ENCODE measurements at regions not wholly inside any gene's neighbourhood (a gene's known extent, or its start where the extent isn't known, plus 50 kb on each side); places are given as distances from the start of the nearest gene placed in this dataset.

- TF ChIP-seq, protein P1, sequence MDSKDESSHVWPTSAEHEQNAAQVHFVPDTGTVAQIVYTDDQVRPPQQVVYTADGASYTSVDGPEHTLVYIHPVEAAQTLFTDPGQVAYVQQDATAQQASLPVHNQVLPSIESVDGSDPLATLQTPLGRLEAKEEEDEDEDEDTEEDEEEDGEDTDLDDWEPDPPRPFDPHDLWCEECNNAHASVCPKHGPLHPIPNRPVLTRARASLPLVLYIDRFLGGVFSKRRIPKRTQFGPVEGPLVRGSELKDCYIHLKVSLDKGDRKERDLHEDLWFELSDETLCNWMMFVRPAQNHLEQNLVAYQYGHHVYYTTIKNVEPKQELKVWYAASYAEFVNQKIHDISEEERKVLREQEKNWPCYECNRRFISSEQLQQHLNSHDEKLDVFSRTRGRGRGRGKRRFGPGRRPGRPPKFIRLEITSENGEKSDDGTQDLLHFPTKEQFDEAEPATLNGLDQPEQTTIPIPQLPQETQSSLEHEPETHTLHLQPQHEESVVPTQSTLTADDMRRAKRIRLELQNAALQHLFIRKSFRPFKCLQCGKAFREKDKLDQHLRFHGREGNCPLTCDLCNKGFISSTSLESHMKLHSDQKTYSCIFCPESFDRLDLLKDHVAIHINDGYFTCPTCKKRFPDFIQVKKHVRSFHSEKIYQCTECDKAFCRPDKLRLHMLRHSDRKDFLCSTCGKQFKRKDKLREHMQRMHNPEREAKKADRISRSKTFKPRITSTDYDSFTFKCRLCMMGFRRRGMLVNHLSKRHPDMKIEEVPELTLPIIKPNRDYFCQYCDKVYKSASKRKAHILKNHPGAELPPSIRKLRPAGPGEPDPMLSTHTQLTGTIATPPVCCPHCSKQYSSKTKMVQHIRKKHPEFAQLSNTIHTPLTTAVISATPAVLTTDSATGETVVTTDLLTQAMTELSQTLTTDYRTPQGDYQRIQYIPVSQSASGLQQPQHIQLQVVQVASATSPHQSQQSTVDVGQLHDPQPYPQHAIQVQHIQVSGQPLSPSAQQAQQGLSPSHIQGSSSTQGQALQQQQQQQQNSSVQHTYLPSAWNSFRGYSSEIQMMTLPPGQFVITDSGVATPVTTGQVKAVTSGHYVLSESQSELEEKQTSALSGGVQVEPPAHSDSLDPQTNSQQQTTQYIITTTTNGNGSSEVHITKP (tag by site-specific recombination; IDR thresholded peaks at IDR 0.05): no peak
- no peak for TF ChIP-seq ZNF843 (tag by site-specific recombination; IDR thresholded peaks at IDR 0.05)
- no peak for TF ChIP-seq MYNN (tag by site-specific recombination; IDR thresholded peaks at IDR 0.05; ENCODE audit: borderline replicate concordance)
- TF ChIP-seq ZBTB20 (tag by site-specific recombination; IDR thresholded peaks at IDR 0.05): no peak
- no peak for TF ChIP-seq SCRT1 (tag by site-specific recombination; IDR thresholded peaks at IDR 0.05; ENCODE audit: borderline replicate concordance)
- no peak for TF ChIP-seq ZFP37 (tag by site-specific recombination; IDR thresholded peaks at IDR 0.05)
- TF ChIP-seq ZNF423 (tag by site-specific recombination; IDR thresholded peaks at IDR 0.05): no peak
- no peak for TF ChIP-seq ZNF132 (tag by site-specific recombination; IDR thresholded peaks at IDR 0.05; ENCODE audit: borderline replicate concordance)
- no peak for TF ChIP-seq ZNF701 (tag by site-specific recombination; IDR thresholded peaks at IDR 0.05)
These were observed 240.7 kb downstream of the SEC23A start (continued) for GRCh38 chr14:38862366-38862765.

GRCh38 chr14:38860530-38860929 is 242.5 kb downstream of the SEC23A start:
- Histone ChIP-seq H3K4me3 (ENCODE audit: low read depth, low read length) (no peak overlapping the region), H3K27ac (ENCODE audit: extremely low read depth, low read depth, low read length) (no peak overlapping the region), H3K4me1 (ENCODE audit: control insufficient read depth, insufficient read depth, low read length) (no peaks in the 10 kb centered on the region), H3K9me3 (ENCODE audit: control insufficient read depth, insufficient read depth, low read depth, low read length) (no peaks in the 10 kb centered on the region), H3K36me3 (ENCODE audit: control insufficient read depth in 2 of 2, insufficient read depth in 1 of 2, low read length in 2 of 2) (no peaks in the 10 kb centered on the region)
- ChIA-PET CTCF (no interaction called here), POLR2A (no interaction called here)
- TF ChIP-seq ZNF677 (tag by site-specific recombination; IDR thresholded peaks at IDR 0.05) (no peak), ZNF2 (tag by site-specific recombination; IDR thresholded peaks at IDR 0.05) (no peak)

GRCh38 chr14:38856798-38857197 is 246.2 kb downstream of the SEC23A start:
- Histone ChIP-seq H3K27ac (ENCODE audit: extremely low read depth, low read depth, low read length) (no peak overlapping the region), H3K4me3 (ENCODE audit: low read depth, low read length) (no peak overlapping the region), H3K9me3 (ENCODE audit: control insufficient read depth, insufficient read depth, low read depth, low read length) (no peaks in the 10 kb centered on the region), H3K4me1 (ENCODE audit: control insufficient read depth, insufficient read depth, low read length) (no peaks in the 10 kb centered on the region), H3K36me3 (ENCODE audit: control insufficient read depth in 2 of 2, insufficient read depth in 1 of 2, low read length in 2 of 2) (no peaks in the 10 kb centered on the region)
- POLR2A ChIA-PET: no interaction called here
- no peak for TF ChIP-seq SCRT1 (tag by site-specific recombination; IDR thresholded peaks at IDR 0.05; ENCODE audit: borderline replicate concordance)
- TF ChIP-seq PRDM4 (tag by site-specific recombination; IDR thresholded peaks at IDR 0.05): no peak
- no peak for TF ChIP-seq ZNF426 (tag by site-specific recombination; IDR thresholded peaks at IDR 0.05)
- CTCF ChIA-PET: interaction anchor here (0.9 kb wide), 1 partner anchor 10 kb away, joined by 5 read pairs; no protein-coding TSS in a partner anchor

GRCh38 chr14:38855513-38855912 is 247.5 kb downstream of the SEC23A start:
- TF ChIP-seq ZNF221 (tag by site-specific recombination; IDR thresholded peaks at IDR 0.05; ENCODE audit: borderline replicate concordance) (no peak), OSR2 (tag by site-specific recombination; IDR thresholded peaks at IDR 0.05) (no peak), ZNF768 (tag by site-specific recombination; IDR thresholded peaks at IDR 0.05) (no peak), ZNF785 (tag by site-specific recombination; IDR thresholded peaks at IDR 0.05) (no peak), ZNF223 (tag by site-specific recombination; IDR thresholded peaks at IDR 0.05) (no peak)
- no peaks in the 10 kb centered on the region for H3K9me3 ChIP-seq (ENCODE audit: control insufficient read depth, insufficient read depth, low read depth, low read length)
- no peak overlapping the region for H3K27ac ChIP-seq (ENCODE audit: extremely low read depth, low read depth, low read length)
- CTCF ChIA-PET: interaction anchor here (0.6 kb wide), 1 partner anchor 596 kb away, joined by 3 read pairs; no protein-coding TSS in a partner anchor
- no peak overlapping the region for H3K4me3 ChIP-seq (ENCODE audit: low read depth, low read length)
- H3K36me3 ChIP-seq (ENCODE audit: control insufficient read depth in 2 of 2, insufficient read depth in 1 of 2, low read length in 2 of 2): no peaks in the 10 kb centered on the region
- POLR2A ChIA-PET: no interaction called here
- no peaks in the 10 kb centered on the region for H3K4me1 ChIP-seq (ENCODE audit: control insufficient read depth, insufficient read depth, low read length)

Measured in HEK293 (cell line).